ENCODE measurements at regions not wholly inside any gene's neighbourhood (a gene's known extent, or its start where the extent isn't known, plus 50 kb on each side); places are given as distances from the start of the nearest gene placed in this dataset.
A peak's percentile ranks its signal among the peaks of the same experiment; 100 is the strongest.

DNA sequence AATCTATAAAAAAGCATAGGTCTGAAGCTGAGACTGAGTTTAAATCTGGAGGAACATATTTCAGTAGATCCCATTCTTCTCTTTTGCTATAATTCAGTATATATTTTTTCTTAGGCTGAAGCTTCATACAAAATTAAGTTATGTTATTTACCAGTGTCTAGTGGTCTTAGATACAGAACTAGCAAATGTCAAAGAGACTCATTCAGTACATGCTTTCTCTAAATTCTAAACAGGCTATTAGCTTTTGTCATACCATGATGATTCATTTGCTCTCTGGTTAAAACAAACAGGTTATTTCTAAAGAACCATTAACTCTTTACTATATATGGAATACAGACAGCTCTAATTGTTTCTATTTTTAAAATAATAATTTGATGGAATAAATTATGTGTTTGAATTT is 1170.2 kb upstream of the PRMT6 start:
- no peak for DNase-seq

DNA sequence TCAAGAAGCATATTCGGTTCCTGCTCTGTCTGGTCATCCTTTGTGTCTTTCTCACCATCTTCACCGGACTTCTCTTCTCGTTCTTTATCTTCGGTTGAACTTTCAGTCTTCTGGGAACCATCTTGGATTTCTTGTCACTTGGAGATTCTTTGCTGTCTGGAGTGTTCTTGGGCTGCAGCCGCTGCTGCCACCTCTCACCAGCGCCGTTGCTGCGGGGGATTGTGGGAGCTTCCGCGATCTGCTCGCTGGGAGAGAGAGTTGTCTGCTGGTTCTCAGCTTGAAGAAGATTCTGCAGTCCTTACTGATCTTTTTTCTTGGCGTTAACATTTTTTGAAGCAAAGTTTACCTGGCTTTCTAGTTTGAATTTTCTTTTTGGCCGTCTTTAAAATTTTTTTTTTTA is 1165.2 kb upstream of the PRMT6 start:
- DNase-seq: no peak

DNA sequence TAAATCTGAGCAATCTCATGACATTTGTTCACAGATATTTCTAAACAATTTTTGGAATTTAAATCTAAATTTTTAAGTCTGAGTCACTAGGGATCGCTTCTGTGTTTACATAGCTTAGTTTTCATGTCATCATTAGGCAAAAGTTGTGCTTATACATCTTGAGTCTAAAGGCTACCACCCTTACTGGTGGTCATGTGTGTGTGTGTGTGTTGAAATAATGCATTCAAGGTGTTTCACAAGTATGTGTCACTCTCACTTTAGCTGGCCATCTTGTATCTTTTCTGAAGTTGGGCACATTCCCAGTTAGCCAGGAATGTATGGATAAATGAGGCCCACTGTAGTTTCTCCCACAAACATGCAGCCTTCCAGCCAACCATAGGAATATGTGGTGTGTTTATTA is 1162.5 kb upstream of the PRMT6 start:
- no peak for DNase-seq

DNA sequence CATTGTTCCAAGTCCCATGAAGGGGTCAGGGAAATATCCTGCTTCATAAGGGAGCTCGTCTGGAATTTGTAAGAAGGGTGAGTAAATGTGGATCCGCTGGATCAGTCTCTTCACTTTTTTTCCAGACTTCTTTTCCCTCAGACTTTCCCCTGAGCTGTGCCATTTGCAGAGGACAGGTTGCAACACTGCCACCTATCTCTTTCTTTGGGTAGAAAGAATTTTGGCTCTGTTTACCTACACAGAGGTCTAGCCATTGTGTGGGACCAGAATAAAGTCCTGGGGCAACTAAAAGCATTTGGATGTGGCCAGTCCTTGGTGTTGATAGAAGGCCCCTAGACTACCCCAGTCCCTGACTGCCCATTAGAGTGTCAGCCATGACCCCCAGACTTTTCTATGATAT is 1146.7 kb upstream of the PRMT6 start:
- DNase-seq: no peak

DNA sequence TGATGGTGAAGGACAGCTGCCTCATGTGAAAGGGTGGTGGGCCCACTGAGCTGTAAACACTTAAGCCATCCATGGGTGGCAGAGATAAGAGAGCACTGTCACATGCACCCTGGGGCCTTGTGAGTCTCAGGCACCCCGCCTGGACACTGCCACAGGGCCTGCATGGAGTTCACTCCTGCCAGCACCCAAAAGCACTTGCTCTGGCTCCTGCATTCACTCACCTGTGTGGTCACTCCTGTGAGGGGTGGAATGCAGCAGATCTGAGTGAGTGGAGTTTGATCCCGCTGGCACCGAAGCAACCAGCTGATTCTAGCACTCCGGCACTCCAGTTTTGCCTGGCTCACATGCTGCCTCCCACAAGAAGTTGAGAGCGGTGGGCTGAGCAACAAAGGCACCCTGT is 1142.1 kb upstream of the PRMT6 start:
- DNase-seq: no peak

DNA sequence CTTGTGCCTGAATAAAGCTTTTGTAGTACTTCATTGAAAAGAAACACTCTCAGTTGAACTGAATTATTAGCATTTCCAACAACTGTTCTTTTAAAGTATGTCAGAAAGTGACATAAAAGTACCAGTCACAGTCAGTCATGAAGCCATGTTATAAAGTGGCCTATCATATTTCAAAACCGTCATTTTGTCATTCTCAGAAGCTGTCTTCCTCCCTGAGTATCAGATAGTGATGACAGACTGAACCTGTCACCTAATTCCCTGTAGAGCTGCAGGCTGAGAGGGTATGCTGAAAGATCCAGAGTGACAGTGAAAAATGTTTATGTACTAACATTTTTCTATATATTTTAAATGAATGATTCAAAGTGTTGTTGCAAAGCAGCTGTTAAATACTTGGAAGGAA is 1121.7 kb upstream of the PRMT6 start:
- no peak for DNase-seq

DNA sequence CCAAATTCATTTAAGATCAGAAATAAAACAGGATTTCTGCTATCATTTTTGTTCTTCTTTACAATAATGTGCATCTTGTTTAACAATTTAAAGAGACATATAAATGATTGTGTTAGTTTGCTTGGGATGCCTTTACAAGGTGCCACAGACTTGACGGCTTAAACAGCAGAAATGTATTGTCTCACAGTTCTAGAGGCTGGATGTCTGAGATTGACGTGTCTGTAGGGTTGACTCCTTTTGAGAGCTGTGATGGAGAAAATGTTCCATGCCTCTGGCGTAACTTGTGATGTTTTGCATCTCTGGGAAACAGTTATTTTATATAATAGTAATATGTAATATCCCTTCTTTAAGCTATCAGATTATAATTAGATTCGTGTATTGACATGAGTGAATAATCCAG is 1091.6 kb upstream of the PRMT6 start:
- no peak for DNase-seq

DNA sequence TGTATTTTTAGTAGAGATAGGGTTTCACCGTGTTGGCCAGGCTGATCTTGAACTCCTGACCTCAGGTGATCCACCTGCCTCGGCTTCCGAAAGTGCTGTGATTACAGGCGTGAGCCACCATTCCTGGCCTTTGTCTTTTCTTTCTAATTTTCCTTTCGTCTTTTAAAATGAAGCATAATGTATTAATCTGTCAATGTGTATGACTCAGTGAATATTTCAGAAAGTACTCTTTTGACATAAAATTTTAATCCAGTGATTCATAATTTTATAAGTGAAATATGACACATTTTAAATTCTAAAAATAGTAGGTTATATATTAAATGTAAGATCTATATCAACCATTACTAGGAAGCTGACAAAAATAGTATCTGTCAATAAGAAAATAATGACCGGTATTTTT is 1059.0 kb upstream of the PRMT6 start:
- no peak for DNase-seq

DNA sequence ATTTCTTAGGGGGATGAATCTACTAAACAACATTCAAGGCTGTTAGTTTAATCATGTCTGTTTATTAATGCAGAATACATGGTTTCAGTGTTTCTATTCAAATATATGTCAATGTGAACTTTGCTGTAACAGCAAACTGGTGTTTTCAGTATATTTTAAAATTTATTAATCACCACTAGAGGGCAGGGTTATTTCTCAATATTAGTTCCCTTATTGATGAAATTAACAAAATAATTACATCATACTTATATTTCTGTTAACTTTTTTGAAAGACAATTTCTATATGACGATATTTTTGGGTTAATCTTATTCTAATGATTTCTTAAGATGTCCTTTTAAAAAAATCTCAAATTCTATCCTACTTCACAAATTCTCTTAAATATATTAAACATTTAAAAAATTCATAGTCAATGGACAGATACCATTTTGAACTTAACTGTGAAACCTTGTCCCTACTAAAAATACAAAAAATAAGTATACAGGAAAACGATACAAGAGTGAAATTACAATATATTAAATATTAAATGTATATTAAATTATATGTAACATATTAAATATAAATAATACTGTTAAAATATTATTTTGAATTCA is 1034.1 kb upstream of the PRMT6 start:
- no peak for DNase-seq

DNA sequence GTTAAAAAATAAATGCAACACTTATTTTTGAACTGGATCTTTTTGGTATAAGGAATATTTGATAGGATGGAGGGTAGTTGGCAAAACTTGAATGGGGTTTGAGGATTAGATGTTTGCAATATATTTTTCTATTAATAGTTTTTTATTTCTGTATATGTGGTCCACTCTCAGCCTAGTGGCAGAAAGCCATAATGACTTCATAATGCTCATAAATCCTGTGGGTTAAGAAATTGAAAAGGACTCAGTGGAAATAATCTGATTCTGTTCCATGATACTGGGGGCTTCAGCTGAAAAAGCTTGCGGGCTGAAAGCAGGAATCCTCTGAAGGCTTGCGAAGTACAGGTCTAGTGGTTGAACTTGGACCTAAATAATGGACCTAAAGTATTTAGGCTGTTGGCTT is 1028.6 kb upstream of the PRMT6 start:
- no peak for DNase-seq

DNA sequence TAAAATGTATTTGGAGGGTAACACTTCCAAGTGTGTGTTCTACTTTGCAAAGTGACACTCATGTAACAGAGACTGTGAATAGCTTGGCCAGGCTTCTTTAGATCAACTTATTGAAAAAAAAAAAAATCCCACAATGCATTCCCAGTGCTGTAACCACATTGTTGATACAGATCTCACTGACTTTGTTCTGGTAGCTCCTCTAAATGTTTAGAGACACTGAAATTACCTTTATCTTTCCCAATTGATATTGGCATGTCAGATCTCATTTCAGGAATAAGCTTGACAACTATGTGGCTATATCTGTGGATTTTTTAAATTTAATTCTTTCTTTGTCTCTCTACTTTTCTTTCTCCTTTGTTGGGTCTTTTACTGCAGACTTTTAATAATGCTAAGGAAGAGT is 1018.9 kb upstream of the PRMT6 start:
- DNase-seq: no peak

DNA sequence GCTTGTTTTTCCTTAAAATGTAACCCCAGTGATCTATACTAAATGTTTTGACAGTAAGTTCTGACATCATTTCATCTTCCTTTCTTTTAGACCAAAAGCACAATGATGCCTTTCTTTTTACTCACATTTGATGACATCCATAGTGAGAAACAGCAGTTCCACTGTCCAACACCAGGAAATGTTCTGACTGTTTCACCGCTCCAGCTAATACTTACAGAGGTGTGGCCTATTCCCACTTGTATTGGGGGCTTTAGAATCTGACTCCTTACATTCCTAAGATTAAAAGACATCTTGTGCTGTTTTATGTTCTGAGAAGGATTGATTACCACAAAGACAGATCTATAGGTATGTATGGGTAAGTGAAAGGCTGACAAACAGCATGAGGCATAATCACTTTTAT is 1018.2 kb upstream of the PRMT6 start:
- DNase-seq: no peak

DNA sequence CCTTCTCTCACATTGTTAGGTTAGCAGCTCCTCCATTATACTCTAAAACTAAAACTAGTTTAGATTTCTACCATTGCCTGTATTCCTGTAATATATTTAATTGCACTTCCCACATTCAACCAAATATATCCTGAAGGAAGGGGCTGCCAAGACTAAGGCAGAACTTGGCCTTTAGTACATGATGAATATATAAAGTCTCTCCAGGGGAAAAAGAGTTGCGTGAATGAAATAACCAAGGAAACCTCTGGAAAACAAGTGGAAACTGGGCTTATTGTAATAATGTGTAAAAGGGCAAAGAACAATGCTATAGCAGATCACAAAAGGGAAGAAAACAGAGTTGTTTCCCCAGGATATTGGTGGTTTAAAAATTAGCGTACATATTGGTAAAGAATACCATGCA is 1012.5 kb upstream of the PRMT6 start:
- DNase-seq: no peak

DNA sequence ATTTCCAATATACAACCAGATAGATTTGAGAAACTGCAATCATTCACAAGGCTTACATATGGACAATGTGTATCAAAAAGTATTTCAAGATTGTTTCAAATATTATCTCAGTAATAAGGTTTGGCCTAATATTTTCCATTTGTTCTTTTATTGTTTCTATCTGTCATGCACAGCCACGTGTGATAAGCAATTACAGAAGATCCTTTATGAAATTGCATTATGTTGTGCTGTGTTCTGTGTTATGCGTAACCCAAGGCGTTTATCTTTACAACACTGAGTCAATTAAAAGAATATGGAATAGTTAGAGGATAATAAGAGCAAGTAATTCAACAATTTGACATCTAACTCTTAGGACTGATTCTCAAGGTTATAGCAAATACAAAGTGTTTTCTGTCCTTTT is 1009.3 kb upstream of the PRMT6 start:
- no peak for DNase-seq

DNA sequence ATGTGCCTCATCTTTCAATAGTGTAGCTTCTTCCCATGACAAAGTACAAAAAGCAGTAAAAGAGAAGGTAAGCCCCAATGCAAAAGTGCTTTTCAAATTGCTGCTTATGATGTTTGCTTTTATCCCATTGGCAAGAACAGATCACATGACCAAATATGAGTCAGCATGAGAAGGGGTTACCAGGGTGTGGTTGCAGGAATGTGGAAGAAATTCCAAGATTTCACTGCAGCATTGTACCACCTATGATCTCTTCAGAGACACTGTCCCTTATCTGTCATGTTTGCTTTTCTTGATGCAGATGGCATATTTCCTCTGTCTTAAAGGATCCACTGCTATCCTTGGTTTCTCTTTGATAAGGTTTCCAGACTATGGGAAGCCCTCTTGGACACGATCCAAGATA is 1006.9 kb upstream of the PRMT6 start:
- no peak for DNase-seq

DNA sequence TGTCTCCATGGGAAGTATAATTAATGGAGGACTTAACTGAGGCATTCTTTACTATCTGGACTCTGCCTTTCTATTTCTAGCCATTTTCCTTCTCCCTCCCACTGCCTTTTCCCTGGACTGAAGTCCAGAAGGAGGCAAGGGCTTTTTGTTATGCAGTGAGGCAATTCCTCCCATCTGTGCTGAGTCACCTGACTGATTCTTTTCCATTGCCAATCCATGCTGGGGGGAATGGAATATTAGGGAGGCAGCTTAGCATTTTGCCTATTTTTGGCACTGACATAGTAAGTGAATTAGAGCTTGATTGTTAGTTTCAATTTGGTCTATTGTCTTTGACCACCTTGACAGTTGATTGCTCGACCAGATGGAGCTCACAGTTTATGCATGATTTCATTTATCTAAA is 1000.6 kb upstream of the PRMT6 start:
- DNase-seq: no peak

DNA sequence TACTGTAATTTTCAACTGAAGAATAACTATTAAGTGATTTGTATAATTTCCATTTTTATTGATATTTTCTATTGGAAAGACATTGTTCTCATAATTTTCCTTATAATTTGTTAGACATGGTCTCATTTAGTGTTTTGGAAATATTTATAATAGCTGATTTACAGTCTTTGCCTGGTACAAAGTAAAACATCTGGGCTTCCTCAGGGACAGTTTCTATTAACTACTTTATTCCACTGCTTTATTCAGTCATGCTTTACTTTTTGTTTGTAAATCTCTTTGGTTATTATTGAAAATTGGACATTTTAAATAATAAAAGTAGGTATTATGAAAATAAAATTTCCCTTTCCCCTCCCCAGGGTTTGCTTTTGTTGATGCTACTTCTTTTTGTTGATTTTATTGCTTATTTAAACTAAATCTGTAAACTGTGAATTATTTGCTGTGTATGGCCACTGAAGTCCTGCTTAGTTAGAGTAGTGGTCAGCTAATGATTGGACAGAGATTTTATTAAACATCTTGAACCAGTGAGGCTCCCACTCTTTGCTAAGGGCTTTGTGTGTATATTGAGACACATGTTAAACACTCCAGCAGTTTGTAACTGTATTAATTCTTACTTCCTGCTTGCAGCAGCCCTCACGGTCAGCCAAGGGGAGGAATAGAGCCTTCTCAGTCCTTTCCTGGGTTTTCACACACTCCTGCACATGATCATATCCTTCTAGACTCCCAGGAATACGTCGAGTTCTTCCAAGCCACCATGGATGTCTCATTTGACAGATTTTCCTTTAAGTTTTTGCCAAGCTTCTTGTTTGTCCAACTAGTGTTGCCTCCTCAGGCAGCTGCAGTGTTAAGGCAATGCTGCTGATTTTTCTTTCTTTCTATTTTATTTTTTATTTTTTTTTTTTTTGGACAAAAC is 994.6 kb upstream of the PRMT6 start:
- peak; percentile 2 for DNase-seq

DNA sequence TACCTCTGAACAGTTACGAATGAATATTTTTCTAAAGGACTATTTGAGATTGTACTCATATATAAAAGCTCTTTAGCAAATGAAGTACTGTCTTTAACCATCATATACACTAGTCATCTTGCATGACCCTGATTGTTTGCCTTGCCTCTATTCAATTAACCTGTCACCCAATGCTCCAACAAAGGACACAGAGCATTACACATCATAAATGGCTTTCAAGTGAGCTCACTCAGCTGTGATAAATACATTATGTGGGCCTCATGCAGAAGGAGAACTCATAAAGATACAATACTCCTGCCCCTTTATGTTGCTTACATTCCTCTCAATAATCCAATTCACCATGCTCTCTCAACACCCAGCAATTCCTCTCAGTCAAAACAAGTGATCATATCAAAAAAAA is 993.0 kb upstream of the PRMT6 start:
- no peak for DNase-seq

DNA sequence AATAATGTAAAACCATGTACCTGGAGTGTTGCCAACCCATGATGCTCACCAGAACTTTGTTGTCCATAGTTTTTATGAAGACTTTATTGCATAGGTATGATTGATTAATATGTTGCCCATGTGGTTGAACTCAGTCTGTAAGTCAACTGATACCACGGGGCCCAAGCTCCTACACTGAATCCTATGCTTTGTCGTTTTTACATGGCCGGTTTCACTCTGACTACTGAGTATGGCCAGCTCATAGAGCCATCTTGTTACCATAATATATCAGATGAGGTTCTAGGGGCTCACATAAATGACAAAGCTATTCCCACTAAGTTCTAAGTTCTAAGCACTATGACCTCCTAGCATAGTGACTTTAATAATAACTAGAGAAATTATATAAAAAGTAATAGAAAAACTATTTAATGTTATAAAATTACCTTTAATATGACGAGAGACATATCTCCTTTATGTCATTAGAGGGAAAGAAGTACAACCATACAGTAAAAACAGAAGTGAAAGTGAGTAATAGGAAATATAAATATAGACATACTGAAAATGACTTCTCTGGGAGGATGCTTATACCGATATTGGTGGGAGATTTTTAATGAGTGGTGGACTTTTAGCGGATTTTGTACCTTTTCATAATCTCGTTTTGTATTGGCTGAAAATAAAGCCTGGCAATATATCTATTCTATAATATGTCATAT is 983.4 kb upstream of the PRMT6 start:
- no peak for DNase-seq

DNA sequence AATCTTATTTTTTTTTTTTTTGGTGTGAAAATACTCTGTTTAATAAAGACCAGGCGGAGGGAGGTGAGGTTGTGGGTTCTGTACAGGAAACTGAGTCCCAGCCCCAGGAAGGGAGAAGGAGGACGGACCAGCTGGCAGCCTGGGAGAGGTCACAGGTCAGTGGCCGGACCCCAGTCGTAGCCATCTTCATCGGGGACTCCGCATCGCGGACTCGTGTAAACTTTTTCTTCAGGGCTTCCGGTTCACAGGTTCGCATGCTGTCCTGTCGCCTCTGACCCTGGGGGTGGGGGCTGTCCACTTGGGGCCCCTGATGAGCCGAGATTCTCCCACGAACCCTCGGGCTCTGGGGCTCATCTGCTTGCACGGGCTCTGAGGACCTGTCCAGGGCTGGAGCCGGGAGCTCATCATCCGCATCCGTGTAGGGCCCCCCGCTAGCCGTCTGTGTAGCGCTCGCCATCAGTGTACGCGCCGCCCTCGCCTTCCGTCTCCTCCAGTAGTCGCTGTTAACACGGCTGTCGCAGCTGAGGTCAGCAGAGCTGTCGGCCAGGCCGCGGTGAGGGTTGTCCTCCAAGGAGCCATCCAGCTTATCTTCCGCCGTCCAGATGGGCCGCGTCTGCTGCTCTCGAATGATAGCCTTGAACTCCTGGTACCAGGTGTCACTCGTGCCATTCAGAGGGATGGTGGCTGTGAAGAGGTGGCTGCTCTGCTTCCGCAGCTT is 975.7 kb upstream of the PRMT6 start:
- DNase-seq: peak; percentile 3

DNA sequence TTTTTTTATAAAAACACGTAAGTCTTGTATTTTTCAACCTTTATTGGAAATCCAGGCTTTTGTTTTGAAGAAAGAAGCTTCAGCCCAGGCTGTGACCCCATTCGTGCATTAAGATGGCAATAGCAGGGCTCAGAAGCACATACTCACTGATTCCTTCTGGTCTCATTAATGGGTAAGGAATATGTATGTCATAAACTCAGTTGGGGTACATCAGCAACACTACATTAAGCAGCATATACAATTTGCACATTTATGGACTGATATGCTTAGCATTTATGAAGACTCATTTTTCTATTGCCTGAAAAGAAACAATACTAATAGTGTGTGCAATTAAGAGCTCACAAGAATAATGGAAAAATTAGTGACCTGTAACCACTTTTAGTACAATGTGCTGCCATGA is 945.4 kb upstream of the PRMT6 start:
- no peak for DNase-seq

DNA sequence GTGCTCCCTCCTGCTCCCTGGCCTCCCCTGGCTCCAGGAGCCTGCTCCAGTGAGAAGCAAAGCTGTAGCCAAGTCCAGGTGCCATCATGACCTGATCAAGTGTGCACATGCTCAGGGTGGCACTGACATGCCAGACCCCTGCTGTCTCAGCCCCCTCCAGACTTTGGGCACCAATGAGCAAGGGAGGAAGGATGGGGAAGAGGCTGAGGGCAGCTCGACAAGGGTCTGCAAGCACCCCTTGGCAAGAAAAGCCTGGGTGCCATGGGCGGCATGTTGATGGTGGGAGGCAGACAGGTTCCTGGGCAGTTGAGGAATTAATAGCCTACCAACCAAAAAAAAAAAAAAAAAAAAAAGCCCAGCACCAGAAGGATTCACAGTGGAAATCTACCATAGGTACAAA is 942.6 kb upstream of the PRMT6 start:
- DNase-seq: no peak

DNA sequence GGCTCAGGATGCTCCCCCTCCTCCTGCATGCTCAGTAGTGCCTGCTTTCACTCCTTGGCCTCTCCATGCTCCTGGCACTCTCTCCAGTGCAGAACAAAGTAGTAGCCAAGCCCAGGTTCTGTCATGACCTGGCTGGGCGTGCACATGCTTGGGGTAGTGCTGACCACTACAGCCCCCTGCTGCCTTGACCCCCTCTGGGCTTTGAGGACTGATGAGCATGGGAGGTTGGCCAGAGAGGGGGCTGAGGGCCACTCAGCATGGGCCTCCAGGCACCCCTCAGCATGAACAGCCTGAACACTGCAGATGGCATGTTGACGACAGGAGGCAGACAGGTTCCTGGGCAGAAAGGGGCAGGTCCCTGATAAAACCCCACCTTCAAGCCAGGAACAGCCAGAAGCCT is 935.7 kb upstream of the PRMT6 start:
- no peak for DNase-seq
